SJSA1 (cell line): ENCODE measurements at regions not wholly inside any gene's neighbourhood (a gene's known extent, or its start where the extent isn't known, plus 50 kb on each side); places are given as distances from the start of the nearest gene placed in this dataset.
"Not testable (repeated sequence)": the region's sequence is repeated elsewhere in the genome, so short reads cannot be mapped to it uniquely, and the experiment has no call there.

ENCODE experiments used
- DNase-seq, 2 experiments: peaks; one replicate each; pipeline ENCODE4 v3.0.0-alpha.2; 2015 to 2020; ENCODE audit warnings: low spot score in 2 of 2, low read depth in 1 of 2
- H3K27ac ChIP-seq: fragments of 250-450 bp; sonication (Bioruptor Pico); 2 replicates; pipeline ENCODE4 v1.5.1; 2020; ENCODE audit warnings: mild to moderate bottlenecking, moderate library complexity
- H3K27me3 ChIP-seq: fragments of 250-450 bp; sonication (Bioruptor Pico); replicated peaks from 2 replicates; pipeline ENCODE4 v1.5.1; 2020; ENCODE audit warnings: mild to moderate bottlenecking, moderate library complexity
- H3K36me3 ChIP-seq: fragments of 250-450 bp; sonication (Bioruptor Pico); 2 replicates; pipeline ENCODE4 v1.5.1; 2020; ENCODE audit warnings: mild to moderate bottlenecking
- H3K4me1 ChIP-seq: fragments of 250-450 bp; sonication (Bioruptor Pico); replicated peaks from 2 replicates; pipeline ENCODE4 v1.6.1; 2021; ENCODE audit warnings: mild to moderate bottlenecking
- H3K4me3 ChIP-seq: fragments of 250-450 bp; sonication (Bioruptor Pico); 2 replicates; pipeline ENCODE4 v1.5.1; 2020; ENCODE audit warnings: mild to moderate bottlenecking
- H3K9me3 ChIP-seq: fragments of 250-450 bp; sonication (Bioruptor Pico); replicated peaks from 2 replicates; pipeline ENCODE4 v1.5.1; 2020; ENCODE audit warnings: mild to moderate bottlenecking

GRCh38 chr19:28619816-28620429 is 593.0 kb downstream of the UQCRFS1 start:
- DNase-seq: no peak
- no peak overlapping the region for H3K4me3 ChIP-seq
- no peaks in the 10 kb centered on the region for H3K4me1 ChIP-seq
- H3K27ac ChIP-seq: no peak overlapping the region
- H3K36me3 ChIP-seq: no peaks in the 10 kb centered on the region
- H3K9me3 ChIP-seq: peaks cover 4% of the 10 kb centered on the region; the same call in 1 of the 2 replicates
- no peaks in the 10 kb centered on the region for H3K27me3 ChIP-seq

GRCh38 chr19:28618504-28618903 is 594.4 kb downstream of the UQCRFS1 start:
- Histone ChIP-seq H3K4me3 (no peak overlapping the region), H3K27me3 (no peaks in the 10 kb centered on the region), H3K4me1 (no peaks in the 10 kb centered on the region), H3K9me3 (peaks cover 4% of the 10 kb centered on the region; the same call in 1 of the 2 replicates), H3K27ac (no peak overlapping the region), H3K36me3 (no peaks in the 10 kb centered on the region)
- no peak for DNase-seq

GRCh38 chr19:28615966-28616365 is 597.0 kb downstream of the UQCRFS1 start:
- H3K27ac ChIP-seq: no peak overlapping the region
- no peaks in the 10 kb centered on the region for H3K27me3 ChIP-seq
- peaks cover 4% of the 10 kb centered on the region; the same call in 1 of the 2 replicates for H3K9me3 ChIP-seq
- no peak overlapping the region for H3K4me3 ChIP-seq
- no peaks in the 10 kb centered on the region for H3K4me1 ChIP-seq
- no peak for DNase-seq
- H3K36me3 ChIP-seq: no peaks in the 10 kb centered on the region

- no peaks in the 10 kb centered on the region for H3K4me1 ChIP-seq
- peaks cover 4% of the 10 kb centered on the region; the same call in 1 of the 2 replicates for H3K9me3 ChIP-seq
- DNase-seq: no peak
- H3K36me3 ChIP-seq: no peaks in the 10 kb centered on the region
- H3K4me3 ChIP-seq: no peak overlapping the region
- no peak overlapping the region for H3K27ac ChIP-seq
- H3K27me3 ChIP-seq: no peaks in the 10 kb centered on the region
Measured at GRCh38 chr19:28615546-28615916, 597.4 kb downstream of the UQCRFS1 start.

- peaks cover 4% of the 10 kb centered on the region; the same call in 1 of the 2 replicates for H3K9me3 ChIP-seq
- H3K27me3 ChIP-seq: no peaks in the 10 kb centered on the region
- H3K4me1 ChIP-seq: no peaks in the 10 kb centered on the region
- H3K4me3 ChIP-seq: no peak overlapping the region
- H3K36me3 ChIP-seq: no peaks in the 10 kb centered on the region
- DNase-seq: no peak
- H3K27ac ChIP-seq: no peak overlapping the region
Measured at GRCh38 chr19:28614634-28615545, 598.1 kb downstream of the UQCRFS1 start.

GRCh38 chr19:28612275-28612769 is 600.6 kb downstream of the UQCRFS1 start:
- Histone ChIP-seq H3K27ac (no peak overlapping the region), H3K9me3 (peaks cover 4% of the 10 kb centered on the region; the same call in 1 of the 2 replicates), H3K4me1 (no peaks in the 10 kb centered on the region), H3K27me3 (no peaks in the 10 kb centered on the region), H3K4me3 (no peak overlapping the region), H3K36me3 (no peaks in the 10 kb centered on the region)
- DNase-seq: no peak

GRCh38 chr19:28611227-28611914 is 601.6 kb downstream of the UQCRFS1 start:
- not testable (repeated sequence) for H3K27me3 ChIP-seq, H3K36me3 ChIP-seq, H3K4me3 ChIP-seq

GRCh38 chr19:28610731-28611130 is 602.2 kb downstream of the UQCRFS1 start:
- H3K27ac ChIP-seq: no peak overlapping the region
- no peak overlapping the region for H3K4me3 ChIP-seq
- H3K36me3 ChIP-seq: no peaks in the 10 kb centered on the region
- DNase-seq: no peak
- H3K4me1 ChIP-seq: peaks cover 8% of the 10 kb centered on the region
- peaks cover 3% of the 10 kb centered on the region; the same call in 1 of the 2 replicates for H3K9me3 ChIP-seq
- no peaks in the 10 kb centered on the region for H3K27me3 ChIP-seq

More at GRCh38 chr19:28611227-28611914, 601.6 kb downstream of the UQCRFS1 start:
- not testable (repeated sequence) for H3K27ac ChIP-seq, H3K4me1 ChIP-seq, DNase-seq, H3K9me3 ChIP-seq

- H3K4me3 ChIP-seq: no peak overlapping the region
- no peak overlapping the region for H3K27ac ChIP-seq
- no peak for DNase-seq
- H3K27me3 ChIP-seq: no peaks in the 10 kb centered on the region
- H3K9me3 ChIP-seq: peaks cover 2% of the 10 kb centered on the region; the same call in 1 of the 2 replicates
- H3K4me1 ChIP-seq: peaks cover 15% of the 10 kb centered on the region
- no peaks in the 10 kb centered on the region for H3K36me3 ChIP-seq
Measured at GRCh38 chr19:28609944-28610343, 603.0 kb downstream of the UQCRFS1 start.

GRCh38 chr19:28609091-28609755 is 603.7 kb downstream of the UQCRFS1 start:
- Histone ChIP-seq H3K36me3 (no peaks in the 10 kb centered on the region), H3K27ac (no peak overlapping the region), H3K4me3 (no peak overlapping the region), H3K4me1 (peaks cover 16% of the 10 kb centered on the region), H3K27me3 (no peaks in the 10 kb centered on the region), H3K9me3 (peaks cover 2% of the 10 kb centered on the region; the same call in 1 of the 2 replicates)
- no peak for DNase-seq

- H3K4me3 ChIP-seq: no peak overlapping the region
- no peaks in the 10 kb centered on the region for H3K36me3 ChIP-seq
- H3K9me3 ChIP-seq: peaks cover 4% of the 10 kb centered on the region; the same call in 1 of the 2 replicates
- H3K27ac ChIP-seq: no peak overlapping the region
- H3K4me1 ChIP-seq: peaks cover 16% of the 10 kb centered on the region
- no peaks in the 10 kb centered on the region for H3K27me3 ChIP-seq
- no peak for DNase-seq
Measured at GRCh38 chr19:28608292-28608691, 604.7 kb downstream of the UQCRFS1 start.

GRCh38 chr19:28607066-28607583 is 605.8 kb downstream of the UQCRFS1 start:
- Histone ChIP-seq H3K4me1 (peaks cover 16% of the 10 kb centered on the region), H3K4me3 (no peak overlapping the region), H3K9me3 (peaks cover 4% of the 10 kb centered on the region; the same call in 1 of the 2 replicates), H3K27ac (peak overlapping the region; percentile 85), H3K27me3 (no peaks in the 10 kb centered on the region), H3K36me3 (no peaks in the 10 kb centered on the region)
- no peak for DNase-seq
